SU-DHL-6 (cell line): ENCODE measurements at regions not wholly inside any gene's neighbourhood (a gene's known extent, or its start where the extent isn't known, plus 50 kb on each side); places are given as distances from the start of the nearest gene placed in this dataset.

Experiments
- EZH2phosphoT487 ChIP-seq: fragments of 200-600 bp; sonication (generic), shearing (Covaris generic); conservative IDR thresholded peaks from 2 replicates; pipeline ENCODE4 v1.6.1; 2018; ENCODE audit warnings: mild to moderate bottlenecking, antibody characterized with exemption, low read length, moderate library complexity, mixed read lengths
- TF ChIP-seq, protein P1 (sequence below): fragments of 200-600 bp; sonication (generic); IDR thresholded peaks from one replicate; pipeline ENCODE4 v1.5.1; 2017; ENCODE audit warnings: antibody characterized with exemption, mild to moderate bottlenecking, low read length, moderate library complexity; ENCODE audit not compliant: insufficient read depth, poor library complexity, severe bottlenecking

DNA sequence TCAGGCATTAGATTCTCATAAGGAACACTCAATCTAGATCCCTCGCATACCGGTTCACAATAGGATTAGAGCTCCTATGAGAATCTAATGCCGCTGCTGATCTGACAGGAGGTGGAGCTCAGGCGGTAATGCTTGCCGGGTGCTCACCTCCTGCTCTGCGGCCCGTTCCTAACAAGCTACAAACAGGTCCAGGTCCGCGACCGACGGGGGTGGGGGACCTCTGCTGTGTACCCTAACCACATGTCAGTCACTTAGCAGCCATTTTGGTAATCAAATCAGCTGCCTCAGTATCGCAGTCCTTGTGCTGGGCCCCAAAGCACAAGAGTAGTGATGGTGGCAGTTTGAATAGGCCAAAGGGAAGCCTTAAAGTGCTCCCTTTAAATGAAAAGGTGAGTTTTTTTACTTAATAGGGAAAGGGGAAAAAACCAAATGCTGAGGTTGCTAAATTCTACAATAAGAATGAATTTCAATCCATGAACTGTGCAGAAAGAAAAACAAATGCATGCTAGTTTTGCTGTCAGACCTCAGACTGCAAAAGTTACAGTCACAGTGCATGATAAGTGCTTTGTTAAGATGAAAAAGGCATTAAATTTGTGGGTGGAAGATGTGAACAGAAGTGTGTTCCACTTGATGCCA, 67.0 kb upstream of the TNPO1 start:
- TF ChIP-seq, protein P1, sequence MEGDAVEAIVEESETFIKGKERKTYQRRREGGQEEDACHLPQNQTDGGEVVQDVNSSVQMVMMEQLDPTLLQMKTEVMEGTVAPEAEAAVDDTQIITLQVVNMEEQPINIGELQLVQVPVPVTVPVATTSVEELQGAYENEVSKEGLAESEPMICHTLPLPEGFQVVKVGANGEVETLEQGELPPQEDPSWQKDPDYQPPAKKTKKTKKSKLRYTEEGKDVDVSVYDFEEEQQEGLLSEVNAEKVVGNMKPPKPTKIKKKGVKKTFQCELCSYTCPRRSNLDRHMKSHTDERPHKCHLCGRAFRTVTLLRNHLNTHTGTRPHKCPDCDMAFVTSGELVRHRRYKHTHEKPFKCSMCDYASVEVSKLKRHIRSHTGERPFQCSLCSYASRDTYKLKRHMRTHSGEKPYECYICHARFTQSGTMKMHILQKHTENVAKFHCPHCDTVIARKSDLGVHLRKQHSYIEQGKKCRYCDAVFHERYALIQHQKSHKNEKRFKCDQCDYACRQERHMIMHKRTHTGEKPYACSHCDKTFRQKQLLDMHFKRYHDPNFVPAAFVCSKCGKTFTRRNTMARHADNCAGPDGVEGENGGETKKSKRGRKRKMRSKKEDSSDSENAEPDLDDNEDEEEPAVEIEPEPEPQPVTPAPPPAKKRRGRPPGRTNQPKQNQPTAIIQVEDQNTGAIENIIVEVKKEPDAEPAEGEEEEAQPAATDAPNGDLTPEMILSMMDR, result no peak
- no peak for TF ChIP-seq EZH2phosphoT487
